T-helper 2 cell treated with Interferon-gamma antibody and Interleukin-4, amounts not matched to agents 5 μg/mL and 100 μg/mL, for 36 hours (primary cell): ENCODE measurements at regions not wholly inside any gene's neighbourhood (a gene's known extent, or its start where the extent isn't known, plus 50 kb on each side); places are given as distances from the start of the nearest gene placed in this dataset.
"Not testable (repeated sequence)": the region's sequence is repeated elsewhere in the genome, so short reads cannot be mapped to it uniquely, and the experiment has no call there.

Experiments used
- DNase-seq: peaks from one replicate; pipeline ENCODE4 v3.0.0; 2021; ENCODE audit warnings: low spot score
- H3K27ac Mint-ChIP-seq: one replicate; pipeline ENCODE4 v1.8.0; 2021; ENCODE audit warnings: mild to moderate bottlenecking, mixed read lengths
- H3K27me3 Mint-ChIP-seq: one replicate; pipeline ENCODE4 v1.8.0; 2021; ENCODE audit warnings: low read depth, mixed read lengths
- H3K36me3 Mint-ChIP-seq: one replicate; pipeline ENCODE4 v1.8.0; 2021; ENCODE audit warnings: low read depth, mixed read lengths
- H3K4me1 Mint-ChIP-seq: one replicate; pipeline ENCODE4 v1.8.0; 2021; ENCODE audit warnings: low read depth, mixed read lengths
- H3K4me3 Mint-ChIP-seq: one replicate; pipeline ENCODE4 v1.8.0; 2022; ENCODE audit warnings: mild to moderate bottlenecking, moderate library complexity, mixed read lengths
- H3K9me3 Mint-ChIP-seq: one replicate; pipeline ENCODE4 v1.8.0; 2021; ENCODE audit warnings: mixed read lengths

GRCh38 chr6:164744301-164744700, 565.1 kb downstream of the C6orf118 start:
- Mint-ChIP-seq H3K36me3 (no peaks in the 10 kb centered on the region), H3K27me3 (no peaks in the 10 kb centered on the region), H3K4me3 (no peak overlapping the region), H3K27ac (no peak overlapping the region), H3K4me1 (no peaks in the 10 kb centered on the region), H3K9me3 (peaks cover 53% of the 10 kb centered on the region)
- no peak for DNase-seq

GRCh38 chr6:164741938-164742451, 567.4 kb downstream of the C6orf118 start:
- DNase-seq, result no peak
- Mint-ChIP-seq H3K4me3 (no peak overlapping the region), H3K36me3 (no peaks in the 10 kb centered on the region), H3K9me3 (peaks cover 51% of the 10 kb centered on the region), H3K27ac (no peak overlapping the region), H3K27me3 (no peaks in the 10 kb centered on the region), H3K4me1 (no peaks in the 10 kb centered on the region)

GRCh38 chr6:164736090-164736489, 573.3 kb downstream of the C6orf118 start:
- not testable (repeated sequence) for H3K36me3 Mint-ChIP-seq, H3K27ac Mint-ChIP-seq, DNase-seq, H3K4me3 Mint-ChIP-seq, H3K4me1 Mint-ChIP-seq, H3K27me3 Mint-ChIP-seq
- H3K9me3 Mint-ChIP-seq, result peaks cover 36% of the 10 kb centered on the region

- H3K36me3 Mint-ChIP-seq, result no peaks in the 10 kb centered on the region
- H3K4me3 Mint-ChIP-seq, result no peak overlapping the region
Measured at GRCh38 chr6:164731539-164731938, 577.9 kb downstream of the C6orf118 start.

GRCh38 chr6:164721460-164721859, 587.9 kb downstream of the C6orf118 start:
- no peak for DNase-seq
- H3K9me3 Mint-ChIP-seq, result peaks cover 26% of the 10 kb centered on the region
- H3K4me3 Mint-ChIP-seq, result no peak overlapping the region
- H3K27ac Mint-ChIP-seq, result no peak overlapping the region
- no peaks in the 10 kb centered on the region for H3K36me3 Mint-ChIP-seq
- no peaks in the 10 kb centered on the region for H3K4me1 Mint-ChIP-seq
- no peaks in the 10 kb centered on the region for H3K27me3 Mint-ChIP-seq

More at GRCh38 chr6:164731539-164731938, 577.9 kb downstream of the C6orf118 start:
- Mint-ChIP-seq H3K9me3 (peaks cover 23% of the 10 kb centered on the region), H3K4me1 (no peaks in the 10 kb centered on the region), H3K27me3 (no peaks in the 10 kb centered on the region), H3K27ac (no peak overlapping the region)
- DNase-seq, result no peak

- H3K4me3 Mint-ChIP-seq, result no peak overlapping the region
- no peaks in the 10 kb centered on the region for H3K27me3 Mint-ChIP-seq
- no peak for DNase-seq
- H3K36me3 Mint-ChIP-seq, result no peaks in the 10 kb centered on the region
- no peak overlapping the region for H3K27ac Mint-ChIP-seq
- peaks cover 38% of the 10 kb centered on the region for H3K9me3 Mint-ChIP-seq
- H3K4me1 Mint-ChIP-seq, result no peaks in the 10 kb centered on the region
Measured at GRCh38 chr6:164700497-164700896, 608.9 kb downstream of the C6orf118 start.

GRCh38 chr6:164695896-164696295, 613.5 kb downstream of the C6orf118 start:
- H3K4me3 Mint-ChIP-seq, result no peak overlapping the region
- no peaks in the 10 kb centered on the region for H3K27me3 Mint-ChIP-seq
- H3K4me1 Mint-ChIP-seq, result no peaks in the 10 kb centered on the region
- peaks cover 33% of the 10 kb centered on the region for H3K9me3 Mint-ChIP-seq
- H3K27ac Mint-ChIP-seq, result no peak overlapping the region
- DNase-seq, result no peak
- no peaks in the 10 kb centered on the region for H3K36me3 Mint-ChIP-seq

- Mint-ChIP-seq H3K4me3 (no peak overlapping the region), H3K9me3 (peaks cover 31% of the 10 kb centered on the region), H3K27ac (no peak overlapping the region), H3K4me1 (no peaks in the 10 kb centered on the region), H3K36me3 (no peaks in the 10 kb centered on the region), H3K27me3 (no peaks in the 10 kb centered on the region)
- DNase-seq, result no peak
Measured at GRCh38 chr6:164694386-164694785, 615.0 kb downstream of the C6orf118 start.

GRCh38 chr6:164693944-164694343, 615.5 kb downstream of the C6orf118 start:
- peaks cover 32% of the 10 kb centered on the region for H3K9me3 Mint-ChIP-seq
- H3K4me3 Mint-ChIP-seq, result no peak overlapping the region
- H3K27ac Mint-ChIP-seq, result no peak overlapping the region
- DNase-seq, result no peak
- H3K27me3 Mint-ChIP-seq, result no peaks in the 10 kb centered on the region
- no peaks in the 10 kb centered on the region for H3K4me1 Mint-ChIP-seq
- no peaks in the 10 kb centered on the region for H3K36me3 Mint-ChIP-seq

GRCh38 chr6:164692772-164693510, 616.5 kb downstream of the C6orf118 start:
- H3K4me1 Mint-ChIP-seq, result no peaks in the 10 kb centered on the region
- no peaks in the 10 kb centered on the region for H3K27me3 Mint-ChIP-seq
- H3K9me3 Mint-ChIP-seq, result peaks cover 33% of the 10 kb centered on the region
- no peak overlapping the region for H3K4me3 Mint-ChIP-seq
- H3K27ac Mint-ChIP-seq, result no peak overlapping the region
- H3K36me3 Mint-ChIP-seq, result no peaks in the 10 kb centered on the region
- no peak for DNase-seq

- Mint-ChIP-seq H3K4me3 (no peak overlapping the region), H3K27ac (no peak overlapping the region)
Measured at GRCh38 chr6:164690702-164691500, 618.5 kb downstream of the C6orf118 start.

GRCh38 chr6:164690241-164690640, 619.2 kb downstream of the C6orf118 start:
- Mint-ChIP-seq H3K4me3 (no peak overlapping the region), H3K27ac (no peak overlapping the region), H3K27me3 (no peaks in the 10 kb centered on the region), H3K4me1 (no peaks in the 10 kb centered on the region), H3K36me3 (no peaks in the 10 kb centered on the region), H3K9me3 (peaks cover 22% of the 10 kb centered on the region)
- DNase-seq, result no peak

More at GRCh38 chr6:164690702-164691500, 618.5 kb downstream of the C6orf118 start:
- no peak for DNase-seq
- H3K4me1 Mint-ChIP-seq, result no peaks in the 10 kb centered on the region
- no peaks in the 10 kb centered on the region for H3K27me3 Mint-ChIP-seq
- H3K9me3 Mint-ChIP-seq, result peaks cover 24% of the 10 kb centered on the region
- H3K36me3 Mint-ChIP-seq, result no peaks in the 10 kb centered on the region

- Mint-ChIP-seq H3K4me3 (no peak overlapping the region), H3K9me3 (peaks cover 25% of the 10 kb centered on the region), H3K27ac (no peak overlapping the region), H3K36me3 (no peaks in the 10 kb centered on the region), H3K4me1 (no peaks in the 10 kb centered on the region), H3K27me3 (no peaks in the 10 kb centered on the region)
- no peak for DNase-seq
Measured at GRCh38 chr6:164665328-164665727, 644.1 kb downstream of the C6orf118 start.

GRCh38 chr6:164663634-164664033, 645.8 kb downstream of the C6orf118 start:
- no peak for DNase-seq
- Mint-ChIP-seq H3K27me3 (no peaks in the 10 kb centered on the region), H3K27ac (no peak overlapping the region), H3K4me3 (no peak overlapping the region), H3K36me3 (no peaks in the 10 kb centered on the region), H3K4me1 (no peaks in the 10 kb centered on the region), H3K9me3 (peaks cover 30% of the 10 kb centered on the region)
